RWPE1 (cell line): ENCODE measurements at regions not wholly inside any gene's neighbourhood (a gene's known extent, or its start where the extent isn't known, plus 50 kb on each side); places are given as distances from the start of the nearest gene placed in this dataset.
A peak's percentile ranks its signal among the peaks of the same experiment; 100 is the strongest.

Source experiments
- CTCF ChIA-PET: fragments of 350-600 bp; sonication (Branson Sonifier 250); formaldehyde crosslinking; extraction: SDS; loops from one replicate; lab custom pipeline; 2021; lab: Yijun Ruan, JAX
- POLR2A ChIA-PET: fragments of 400-600 bp; formaldehyde crosslinking; extraction: SDS; loops from one replicate; lab custom pipeline; 2020; ENCODE audit warnings: antibody characterized with exemption; ENCODE audit not compliant: low non-redundant PET; lab: Yijun Ruan, JAX
- DNase-seq: peaks from one replicate; pipeline ENCODE4 v3.0.0; 2012; ENCODE audit warnings: low spot score
- H3K27ac ChIP-seq: fragments of 450-650 bp; 2 replicates; pipeline ENCODE4 v1.5.1; 2017
- TF ChIP-seq, protein P1 (sequence below): fragments of 450-650 bp; conservative IDR thresholded peaks from 2 replicates; pipeline ENCODE4 v1.5.1; 2017; ENCODE audit warnings: low read depth, mild to moderate bottlenecking

DNA sequence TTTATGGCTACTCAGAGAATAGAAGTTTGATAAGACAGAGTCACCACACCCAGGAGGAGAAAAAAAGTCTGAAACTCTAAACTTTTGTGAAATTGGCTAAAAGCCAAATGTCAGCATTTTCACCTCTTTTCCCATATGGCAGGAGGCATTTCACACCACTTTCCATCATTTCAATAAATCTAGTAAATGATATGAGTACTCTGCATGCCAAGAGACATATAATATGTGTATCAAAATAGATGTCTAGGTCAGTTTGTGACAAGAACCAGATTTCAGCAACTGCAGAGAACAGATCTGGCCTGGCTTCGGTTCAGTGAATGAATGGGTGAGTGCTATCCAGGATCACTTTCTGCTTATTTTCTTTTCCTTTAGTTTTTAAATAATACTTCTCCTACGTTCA is 470.8 kb downstream of the ENC1 start:
- CTCF ChIA-PET: interaction anchor here (1.2 kb wide), 1 partner anchor 117 kb away, joined by 4 read pairs; no protein-coding TSS in a partner anchor
- DNase-seq: no peak
- no peak overlapping the region for H3K27ac ChIP-seq
- TF ChIP-seq, protein P1, sequence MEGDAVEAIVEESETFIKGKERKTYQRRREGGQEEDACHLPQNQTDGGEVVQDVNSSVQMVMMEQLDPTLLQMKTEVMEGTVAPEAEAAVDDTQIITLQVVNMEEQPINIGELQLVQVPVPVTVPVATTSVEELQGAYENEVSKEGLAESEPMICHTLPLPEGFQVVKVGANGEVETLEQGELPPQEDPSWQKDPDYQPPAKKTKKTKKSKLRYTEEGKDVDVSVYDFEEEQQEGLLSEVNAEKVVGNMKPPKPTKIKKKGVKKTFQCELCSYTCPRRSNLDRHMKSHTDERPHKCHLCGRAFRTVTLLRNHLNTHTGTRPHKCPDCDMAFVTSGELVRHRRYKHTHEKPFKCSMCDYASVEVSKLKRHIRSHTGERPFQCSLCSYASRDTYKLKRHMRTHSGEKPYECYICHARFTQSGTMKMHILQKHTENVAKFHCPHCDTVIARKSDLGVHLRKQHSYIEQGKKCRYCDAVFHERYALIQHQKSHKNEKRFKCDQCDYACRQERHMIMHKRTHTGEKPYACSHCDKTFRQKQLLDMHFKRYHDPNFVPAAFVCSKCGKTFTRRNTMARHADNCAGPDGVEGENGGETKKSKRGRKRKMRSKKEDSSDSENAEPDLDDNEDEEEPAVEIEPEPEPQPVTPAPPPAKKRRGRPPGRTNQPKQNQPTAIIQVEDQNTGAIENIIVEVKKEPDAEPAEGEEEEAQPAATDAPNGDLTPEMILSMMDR: no peak
- POLR2A ChIA-PET: no interaction called here

DNA sequence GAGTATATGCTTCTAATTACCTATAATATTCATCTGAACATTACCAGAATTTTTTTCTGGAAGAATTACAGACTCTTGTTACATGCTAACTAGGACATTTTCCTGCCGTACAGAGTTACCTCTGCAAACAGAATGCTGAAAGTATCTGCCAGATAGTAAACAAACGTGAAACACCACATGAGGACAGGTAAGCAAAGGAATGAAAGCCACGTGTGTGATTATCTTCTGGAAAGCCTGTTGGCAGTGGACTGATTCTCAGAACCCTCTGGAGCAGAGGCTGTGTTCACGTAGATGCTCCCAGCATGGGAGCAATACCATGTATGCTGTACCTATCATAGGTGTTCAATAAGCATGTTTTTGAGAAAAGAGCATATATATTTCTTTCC is 472.6 kb downstream of the ENC1 start:
- ChIA-PET POLR2A (no interaction called here), CTCF (no interaction called here)
- DNase-seq: no peak
- TF ChIP-seq, protein P1: no peak
- H3K27ac ChIP-seq: no peak overlapping the region

DNA sequence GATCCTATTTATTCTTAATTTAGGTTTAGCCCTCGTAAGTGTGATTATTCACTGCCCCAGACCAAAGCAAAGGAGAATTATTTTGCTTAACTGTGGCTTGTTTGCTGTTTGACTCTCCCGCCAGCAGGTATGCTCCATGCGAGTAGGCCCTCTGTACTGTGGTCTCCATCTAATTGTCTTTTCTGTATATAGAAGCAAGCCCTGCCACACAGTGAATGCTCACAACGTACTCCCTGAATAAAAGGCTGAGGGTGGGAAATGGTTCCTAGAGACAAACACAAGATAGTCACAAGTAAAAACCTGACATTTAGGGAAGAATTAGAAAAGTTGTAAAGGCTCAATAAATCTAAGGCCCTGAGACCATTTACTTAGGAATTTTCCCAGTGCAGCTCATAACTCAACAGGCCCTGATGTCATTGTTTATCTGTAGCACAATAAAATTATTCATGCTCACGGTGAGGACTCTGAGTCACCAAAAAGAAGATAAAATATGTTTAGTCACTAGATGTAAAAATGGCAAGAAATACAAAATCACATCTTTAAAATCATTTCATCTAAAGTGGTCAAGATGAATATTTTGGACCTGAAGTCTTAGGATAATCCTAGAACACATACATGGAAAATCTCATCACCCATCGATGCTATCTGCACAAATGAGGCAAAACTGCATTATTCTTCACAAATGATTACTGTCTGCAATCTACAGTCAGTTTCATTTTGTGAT is 473.2 kb downstream of the ENC1 start:
- ChIA-PET POLR2A (no interaction called here), CTCF (no interaction called here)
- TF ChIP-seq, protein P1: no peak
- DNase-seq: peak; percentile 62
- H3K27ac ChIP-seq: no peak overlapping the region

DNA sequence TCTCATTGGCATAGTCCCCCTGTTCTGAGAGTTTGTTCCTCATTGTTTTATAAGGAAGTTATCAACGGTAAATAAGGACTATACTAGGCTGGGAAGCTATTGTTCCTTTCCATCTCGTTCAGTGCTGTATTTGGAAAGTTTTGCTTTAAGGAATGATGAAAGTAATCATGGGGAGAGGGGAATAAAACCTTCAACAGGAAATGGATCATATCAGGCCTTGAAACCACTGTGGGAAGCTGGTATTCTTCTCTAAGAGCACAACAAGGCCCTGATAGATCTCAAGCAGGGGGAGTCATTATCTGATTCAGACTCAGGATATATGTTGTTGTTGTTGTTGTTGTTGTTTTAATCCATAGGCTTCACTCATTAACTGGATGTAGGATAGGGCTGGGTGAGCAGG is 474.5 kb downstream of the ENC1 start:
- no peak for DNase-seq
- TF ChIP-seq, protein P1: no peak
- ChIA-PET POLR2A (no interaction called here), CTCF (no interaction called here)
- no peak overlapping the region for H3K27ac ChIP-seq

DNA sequence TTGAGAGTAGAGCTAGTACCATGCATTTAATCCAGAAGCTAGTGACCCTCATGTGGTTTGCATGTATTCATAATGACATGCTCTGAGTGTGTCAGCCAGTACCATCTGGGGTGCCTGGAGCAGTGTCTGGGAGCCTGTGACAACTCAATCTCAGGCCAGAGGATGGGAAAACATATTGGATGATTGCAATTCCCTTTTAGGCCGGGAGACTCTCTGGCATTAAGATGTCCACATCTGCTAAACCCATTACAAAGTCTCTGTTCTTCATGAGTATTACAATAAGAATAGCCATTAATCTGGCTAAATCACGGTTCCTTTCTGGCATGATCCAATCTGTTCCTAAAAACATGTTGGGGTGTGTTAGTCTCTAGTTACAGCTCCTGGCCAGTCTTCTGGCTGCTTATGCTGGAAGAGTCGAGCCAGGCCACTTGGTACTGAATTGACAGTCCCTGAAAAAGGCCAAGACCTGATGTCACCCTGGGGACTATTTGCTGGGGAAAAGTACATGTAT is 475.7 kb downstream of the ENC1 start:
- CTCF ChIA-PET: no interaction called here
- no peak for DNase-seq

DNA sequence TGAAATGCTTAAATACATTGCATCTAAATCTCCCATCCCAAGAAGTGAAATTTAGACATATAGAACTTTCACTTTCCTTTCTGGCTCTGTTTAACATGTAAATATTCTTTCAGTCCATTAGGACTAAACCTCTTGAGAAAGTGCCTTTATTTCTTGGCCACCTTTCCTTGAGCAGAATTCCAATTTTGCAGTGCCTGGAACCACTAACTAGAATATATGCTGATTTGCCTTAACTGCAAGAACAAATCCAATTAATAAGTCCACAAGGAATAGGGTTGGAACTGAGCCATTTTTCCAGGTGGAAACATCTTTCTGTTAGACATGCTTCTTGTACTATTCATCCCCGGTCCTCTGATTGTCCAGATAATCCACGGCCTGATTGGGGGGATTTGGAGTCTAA is 478.0 kb downstream of the ENC1 start:
- ChIA-PET CTCF (no interaction called here), POLR2A (no interaction called here)
- H3K27ac ChIP-seq: no peak overlapping the region
- TF ChIP-seq, protein P1: no peak
- no peak for DNase-seq

More for the DNA sequence above, 475.7 kb downstream of the ENC1 start:
- POLR2A ChIA-PET: no interaction called here
- TF ChIP-seq, protein P1: no peak
- H3K27ac ChIP-seq: no peak overlapping the region
